Omental fat pad (tissue), 3 donors: ENCODE measurements at regions not wholly inside any gene's neighbourhood (a gene's known extent, or its start where the extent isn't known, plus 50 kb on each side); places are given as distances from the start of the nearest gene placed in this dataset.

ENCODE experiments used
- ATAC-seq: fragments of 150-250 bp; one replicate; pipeline ENCODE4 v1.9.1; 2016; ENCODE audit warnings: mild to moderate bottlenecking, moderate library complexity; ENCODE audit not compliant: low FRiP score
- DNase-seq: peaks from one replicate; pipeline ENCODE4 v3.0.0-alpha.2; 2019; ENCODE audit warnings: low spot score
- TF ChIP-seq, protein P1 (sequence below), 3 donors: fragments of 450-650 bp; IDR thresholded peaks; one replicate each; pipeline ENCODE4 v1.5.1; 2016 to 2017; ENCODE audit warnings: antibody characterized with exemption in 3 of 3, mild to moderate bottlenecking in 3 of 3, moderate library complexity in 2 of 3

DNA sequence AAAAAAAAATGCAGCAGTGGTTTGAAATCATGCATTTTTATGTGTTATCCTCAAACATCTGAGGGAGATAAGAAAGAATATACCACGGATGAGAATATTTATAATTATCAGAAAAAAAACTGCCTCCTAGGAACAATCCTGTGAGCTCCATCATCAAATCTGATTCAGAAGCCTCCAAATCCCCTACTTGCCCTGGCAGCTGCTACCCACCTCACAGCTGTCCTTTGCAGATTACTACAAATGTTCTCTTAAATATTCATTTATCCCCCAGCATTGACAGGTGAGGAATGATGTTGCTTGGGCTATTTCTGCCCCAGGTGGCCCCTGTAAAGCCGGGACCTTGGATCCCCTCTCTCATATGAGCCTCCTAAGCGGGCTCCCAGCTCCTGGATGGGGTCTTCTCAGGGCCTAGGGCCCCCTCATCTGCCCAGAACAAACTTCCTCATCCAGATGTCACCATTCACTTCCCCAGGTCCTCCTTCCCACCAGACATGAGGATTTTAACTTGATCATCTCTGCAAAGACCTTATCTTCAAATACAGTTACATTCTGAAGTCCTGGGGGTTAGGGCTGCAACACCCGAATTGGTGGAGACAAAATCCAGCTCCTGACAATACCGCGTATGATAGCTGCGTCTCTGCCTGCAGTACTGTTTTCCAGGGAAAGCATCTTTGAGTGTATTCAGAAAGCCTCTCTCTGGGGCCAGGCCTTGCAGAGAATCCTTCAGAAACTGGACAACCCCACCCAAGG is 81.9 kb upstream of the INSIG1 start:
- DNase-seq = no peak
- TF ChIP-seq, protein P1, sequence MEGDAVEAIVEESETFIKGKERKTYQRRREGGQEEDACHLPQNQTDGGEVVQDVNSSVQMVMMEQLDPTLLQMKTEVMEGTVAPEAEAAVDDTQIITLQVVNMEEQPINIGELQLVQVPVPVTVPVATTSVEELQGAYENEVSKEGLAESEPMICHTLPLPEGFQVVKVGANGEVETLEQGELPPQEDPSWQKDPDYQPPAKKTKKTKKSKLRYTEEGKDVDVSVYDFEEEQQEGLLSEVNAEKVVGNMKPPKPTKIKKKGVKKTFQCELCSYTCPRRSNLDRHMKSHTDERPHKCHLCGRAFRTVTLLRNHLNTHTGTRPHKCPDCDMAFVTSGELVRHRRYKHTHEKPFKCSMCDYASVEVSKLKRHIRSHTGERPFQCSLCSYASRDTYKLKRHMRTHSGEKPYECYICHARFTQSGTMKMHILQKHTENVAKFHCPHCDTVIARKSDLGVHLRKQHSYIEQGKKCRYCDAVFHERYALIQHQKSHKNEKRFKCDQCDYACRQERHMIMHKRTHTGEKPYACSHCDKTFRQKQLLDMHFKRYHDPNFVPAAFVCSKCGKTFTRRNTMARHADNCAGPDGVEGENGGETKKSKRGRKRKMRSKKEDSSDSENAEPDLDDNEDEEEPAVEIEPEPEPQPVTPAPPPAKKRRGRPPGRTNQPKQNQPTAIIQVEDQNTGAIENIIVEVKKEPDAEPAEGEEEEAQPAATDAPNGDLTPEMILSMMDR (IDR thresholded peaks at IDR 0.05) = no peak
- no peak for ATAC-seq

DNA sequence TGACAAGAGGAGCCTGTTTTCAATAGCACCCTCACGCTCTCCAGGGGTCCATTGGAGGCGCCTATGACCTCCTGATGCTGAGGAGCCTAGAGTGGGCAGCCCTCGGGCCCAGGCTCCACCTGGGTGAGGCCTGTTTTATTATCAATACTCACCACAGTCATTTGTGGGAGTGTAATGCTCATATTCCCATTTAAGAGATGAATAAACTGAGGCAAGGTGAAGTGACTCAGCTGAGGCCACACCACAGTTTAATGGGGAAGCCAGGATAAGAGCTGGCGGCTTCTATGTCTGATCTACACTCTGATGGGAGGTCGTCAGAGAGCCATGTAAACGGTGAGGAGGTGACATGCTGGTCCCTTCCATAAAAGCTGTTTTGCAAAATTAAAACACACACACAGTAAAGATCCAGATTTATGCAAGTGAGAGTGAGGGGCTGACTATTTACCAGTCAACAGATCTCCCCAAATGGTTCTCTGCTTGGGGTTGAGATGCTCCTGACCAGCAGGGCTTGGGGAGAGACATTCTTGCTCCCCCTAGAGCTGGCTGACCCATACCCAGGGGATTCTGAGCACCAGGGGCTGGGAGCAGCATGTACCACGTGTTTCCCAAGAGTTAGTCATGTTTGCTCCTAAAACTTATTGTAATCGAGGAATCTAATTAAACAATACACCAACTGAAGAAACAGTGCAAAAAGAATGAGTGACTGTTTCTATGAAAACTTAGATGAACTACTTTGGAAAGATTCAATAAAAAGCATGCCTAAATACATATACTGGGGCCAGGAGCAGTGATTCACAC is 81.0 kb upstream of the INSIG1 start:
- TF ChIP-seq, protein P1 (IDR thresholded peaks at IDR 0.05) = no peak
- no peak for ATAC-seq
- DNase-seq = no peak

DNA sequence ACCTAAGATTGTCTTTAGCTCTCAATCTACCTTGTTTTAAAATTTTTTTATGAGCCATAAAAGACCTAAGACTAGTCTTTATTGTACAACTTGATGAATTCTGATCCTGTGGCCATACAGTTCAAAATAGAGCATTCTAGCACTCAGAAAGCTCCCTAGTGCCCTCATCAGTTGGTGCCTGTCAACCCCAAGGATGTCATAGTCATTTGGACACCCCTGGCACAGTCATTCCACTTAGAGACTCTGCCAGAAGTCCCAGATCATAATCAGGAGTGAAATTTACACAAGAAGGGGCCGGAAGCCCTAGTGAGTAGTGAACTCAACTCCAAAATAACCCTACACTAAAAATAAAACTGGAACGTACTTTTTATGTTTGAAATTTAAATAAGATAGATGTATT is 80.0 kb upstream of the INSIG1 start:
- TF ChIP-seq, protein P1 (IDR thresholded peaks at IDR 0.05) = no peak
- no peak for ATAC-seq
- DNase-seq = no peak

DNA sequence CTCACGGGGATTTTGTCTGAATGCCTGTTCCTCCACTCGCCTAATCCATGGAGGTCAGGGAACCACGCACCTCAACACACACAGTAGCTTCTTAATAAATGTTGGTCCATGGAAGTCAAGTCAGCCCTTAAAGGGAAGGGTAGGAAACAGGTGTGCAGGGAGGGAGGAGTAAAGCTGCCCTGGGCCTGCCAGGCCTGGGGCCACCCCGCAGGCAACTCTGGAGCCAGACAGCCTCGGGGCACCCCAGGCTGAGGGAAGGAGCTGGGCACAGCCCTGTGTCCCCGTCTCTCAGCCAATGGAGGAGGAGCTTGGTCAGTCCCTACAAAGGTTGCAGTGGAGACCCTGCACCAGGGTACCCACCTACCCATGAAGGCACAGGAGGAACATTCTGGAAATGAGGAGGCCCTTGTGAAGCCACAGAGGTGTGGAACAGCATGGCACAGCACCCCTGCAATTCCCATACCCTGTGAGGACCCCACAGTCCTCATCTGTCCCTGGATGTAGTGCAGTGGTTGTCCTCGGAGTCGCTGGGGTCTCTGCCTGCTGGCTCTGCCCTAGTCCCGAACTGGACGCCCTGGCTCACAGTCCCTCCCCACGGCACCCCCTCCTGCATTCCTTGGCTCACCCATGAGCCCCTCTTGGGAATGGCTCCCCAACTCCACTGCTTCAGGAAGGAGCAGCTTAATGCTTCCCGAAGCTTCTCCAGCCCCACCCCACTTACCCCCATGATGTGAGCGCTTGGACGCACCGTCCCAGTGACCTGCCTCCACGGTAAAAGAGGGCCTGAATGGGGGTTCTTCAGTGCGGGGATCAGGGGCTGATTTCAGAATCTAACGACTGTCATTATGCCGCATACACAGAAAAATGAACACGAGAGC is 79.2 kb upstream of the INSIG1 start:
- DNase-seq (no peak), ATAC-seq (no peak)
- TF ChIP-seq, protein P1 (IDR thresholded peaks at IDR 0.05) = no peak

DNA sequence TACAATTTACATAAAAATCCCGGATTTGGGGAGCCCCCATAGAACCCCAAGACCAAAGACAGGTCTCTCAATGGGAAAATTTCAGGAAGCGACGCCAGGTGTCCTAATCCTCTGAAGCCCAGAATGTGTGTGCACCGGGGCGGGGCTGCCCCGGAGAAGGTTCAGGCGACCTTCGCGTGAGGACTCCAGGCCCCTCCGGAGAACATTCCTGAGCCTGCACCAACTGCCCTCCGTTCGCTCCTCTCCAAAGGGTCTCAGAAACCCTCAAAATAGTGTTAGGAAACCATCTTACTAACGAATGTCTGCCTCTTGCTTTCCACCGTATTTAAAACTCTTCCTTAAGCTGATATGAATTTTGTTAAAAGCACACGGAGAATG is 78.5 kb upstream of the INSIG1 start:
- DNase-seq (no peak), ATAC-seq (no peak)
- TF ChIP-seq, protein P1 (IDR thresholded peaks at IDR 0.05) = no peak

DNA sequence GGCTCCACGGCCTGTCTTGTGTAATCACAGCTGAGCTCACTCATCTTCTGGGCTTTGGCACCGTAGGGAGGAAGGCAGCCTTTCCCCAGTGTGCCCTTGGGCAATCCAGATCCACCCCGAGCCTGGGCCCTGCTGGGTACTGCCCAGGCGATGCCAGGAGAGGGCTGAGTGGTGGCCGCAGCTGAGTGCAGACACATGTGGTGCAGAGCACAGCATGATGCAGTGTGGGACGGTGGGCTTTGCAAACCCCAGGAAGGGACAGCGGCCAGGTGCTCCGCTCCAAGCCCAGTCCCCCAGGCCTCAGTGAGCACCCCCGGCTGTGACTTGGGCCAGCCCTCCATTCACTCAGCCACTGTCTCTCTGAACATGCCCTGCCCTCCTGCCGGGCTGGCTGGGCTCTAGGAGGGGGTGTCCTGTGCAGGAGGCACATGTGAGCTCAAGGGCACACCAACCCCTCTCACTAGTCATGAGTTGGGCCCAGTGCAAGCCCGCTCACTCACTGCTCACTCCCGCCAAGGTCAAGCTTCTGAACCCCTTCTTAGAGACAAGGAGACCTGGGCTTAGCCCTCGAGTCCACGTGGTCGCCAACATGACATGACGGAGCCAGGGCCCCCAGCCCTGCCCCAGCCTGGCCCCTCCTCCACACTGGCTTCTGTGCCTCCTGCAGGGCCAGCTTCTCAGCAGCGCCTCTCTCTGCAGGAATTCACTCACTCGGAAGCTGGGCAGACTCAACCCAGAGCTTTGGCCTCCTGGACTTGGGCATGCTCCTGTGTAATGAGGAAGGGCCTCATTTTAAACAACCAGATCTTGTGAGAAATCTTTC is 77.5 kb upstream of the INSIG1 start:
- TF ChIP-seq, protein P1 (IDR thresholded peaks at IDR 0.05) = no peak
- DNase-seq (no peak), ATAC-seq (no peak)
